Psoas muscle (tissue), 7 donors: ENCODE measurements at regions not wholly inside any gene's neighbourhood (a gene's known extent, or its start where the extent isn't known, plus 50 kb on each side); places are given as distances from the start of the nearest gene placed in this dataset.

ENCODE experiments used
- ATAC-seq, 4 donors: fragments of 200-7000 bp; cut with Tn5 transposase; one replicate each; pipeline ENCODE4 v1.9.1; 2020; ENCODE audit warnings: moderate library complexity in 3 of 4, mild to moderate bottlenecking in 2 of 4
- DNase-seq, 2 donors: peaks; one replicate each; pipeline ENCODE4 v3.0.0-alpha.2; 2020
- H3K27ac ChIP-seq: fragments of 200-600 bp; one replicate; pipeline ENCODE4 v1.8.0; 2022
- H3K27me3 ChIP-seq, 3 donors: fragments of 200-600 bp in 1 of 3; one replicate each; pipeline versions ENCODE4 v1.6.1 to v1.8.0; 2013 to 2022; ENCODE audit warnings: low read length in 2 of 3, mild to moderate bottlenecking in 2 of 3, moderate library complexity in 1 of 3; ENCODE audit not compliant: insufficient read depth in 3 of 3
- H3K36me3 ChIP-seq, 2 donors: fragments of 200-600 bp in 1 of 2; one replicate each; pipeline versions ENCODE4 v1.6.1 to v1.8.0; 2013 to 2022; ENCODE audit warnings: low read depth in 1 of 2, mild to moderate bottlenecking in 1 of 2, moderate library complexity in 1 of 2; ENCODE audit not compliant: insufficient read depth in 1 of 2
- H3K4me1 ChIP-seq: fragments of 200-600 bp; one replicate; pipeline ENCODE4 v1.8.0; 2022
- H3K4me3 ChIP-seq: fragments of 200-600 bp; one replicate; pipeline ENCODE4 v1.8.0; 2022; ENCODE audit warnings: mild to moderate bottlenecking
- H3K9me3 ChIP-seq: fragments of 200-600 bp; one replicate; pipeline ENCODE4 v1.8.0; 2022
- WGBS, 3 donors: extraction: QIAGEN DNeasy Blood & Tissue Kit; methylation state at CpG; one replicate each; pipeline versions ENCODE4 v1.1.6 to v1.1.7; 2013; 5-methylcytosine and 5-hydroxymethylcytosine counted together
- intact Hi-C, 2 donors: fragments of 100-400 bp; cut with DNase I; formaldehyde crosslinking; loops; one replicate each; pipeline versions ENCODE4 v1.11.0 to v1.14.2; 2022
- TF ChIP-seq, protein P1 (sequence below): fragments of 200-600 bp; IDR thresholded peaks from one replicate; pipeline ENCODE4 v1.8.0; 2022; ENCODE audit warnings: antibody characterized with exemption
- donor health status: healthy with polysubstance abuse.
- donor health status: DM: no; HTN: no; CAD: no; lungs with moderate emphysema.
- donor health status: Bipolar disorder and iron deficiency.
- donor health status: healthy.
- donor health status: DM: yes; HTN: yes; CAD: no.
- donor health status: DM: no; HTN: no; CAD: no.
- donor health status: DM: yes; HTN: yes; CAD: no.

DNA sequence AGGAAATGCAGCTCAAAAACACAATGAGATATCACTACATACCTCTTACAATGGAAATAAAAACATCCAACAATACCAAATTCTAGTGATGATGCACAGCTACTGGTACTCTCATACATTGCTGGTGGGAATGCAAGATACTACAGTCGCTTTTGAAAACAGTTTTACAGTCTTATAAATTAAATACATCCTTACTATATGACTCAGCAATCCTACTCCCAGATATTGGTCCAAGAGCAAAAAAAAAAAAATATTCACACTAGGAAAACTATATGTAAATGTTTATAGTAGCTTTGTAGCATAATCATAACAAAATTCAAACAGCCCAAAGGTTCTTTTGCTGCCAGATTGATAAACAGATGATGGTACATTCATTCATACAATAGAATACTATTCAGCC lies 217.4 kb upstream of the FAM83B start:
- ATAC-seq (no peak), DNase-seq (no peak)
- no peak overlapping the region for H3K27ac ChIP-seq
- intact Hi-C loops, result no loop called here
- no peaks in the 10 kb centered on the region for H3K36me3 ChIP-seq
- 81 to 91% (median 87%) methylated on average over 1 of the region's 1 CpG for WGBS, 3 donors
- H3K9me3 ChIP-seq, result no peaks in the 10 kb centered on the region
- TF ChIP-seq, protein P1, sequence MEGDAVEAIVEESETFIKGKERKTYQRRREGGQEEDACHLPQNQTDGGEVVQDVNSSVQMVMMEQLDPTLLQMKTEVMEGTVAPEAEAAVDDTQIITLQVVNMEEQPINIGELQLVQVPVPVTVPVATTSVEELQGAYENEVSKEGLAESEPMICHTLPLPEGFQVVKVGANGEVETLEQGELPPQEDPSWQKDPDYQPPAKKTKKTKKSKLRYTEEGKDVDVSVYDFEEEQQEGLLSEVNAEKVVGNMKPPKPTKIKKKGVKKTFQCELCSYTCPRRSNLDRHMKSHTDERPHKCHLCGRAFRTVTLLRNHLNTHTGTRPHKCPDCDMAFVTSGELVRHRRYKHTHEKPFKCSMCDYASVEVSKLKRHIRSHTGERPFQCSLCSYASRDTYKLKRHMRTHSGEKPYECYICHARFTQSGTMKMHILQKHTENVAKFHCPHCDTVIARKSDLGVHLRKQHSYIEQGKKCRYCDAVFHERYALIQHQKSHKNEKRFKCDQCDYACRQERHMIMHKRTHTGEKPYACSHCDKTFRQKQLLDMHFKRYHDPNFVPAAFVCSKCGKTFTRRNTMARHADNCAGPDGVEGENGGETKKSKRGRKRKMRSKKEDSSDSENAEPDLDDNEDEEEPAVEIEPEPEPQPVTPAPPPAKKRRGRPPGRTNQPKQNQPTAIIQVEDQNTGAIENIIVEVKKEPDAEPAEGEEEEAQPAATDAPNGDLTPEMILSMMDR, result no peak
- H3K27me3 ChIP-seq, result no peaks in the 10 kb centered on the region
- no peaks in the 10 kb centered on the region for H3K4me1 ChIP-seq
- no peak overlapping the region for H3K4me3 ChIP-seq

DNA sequence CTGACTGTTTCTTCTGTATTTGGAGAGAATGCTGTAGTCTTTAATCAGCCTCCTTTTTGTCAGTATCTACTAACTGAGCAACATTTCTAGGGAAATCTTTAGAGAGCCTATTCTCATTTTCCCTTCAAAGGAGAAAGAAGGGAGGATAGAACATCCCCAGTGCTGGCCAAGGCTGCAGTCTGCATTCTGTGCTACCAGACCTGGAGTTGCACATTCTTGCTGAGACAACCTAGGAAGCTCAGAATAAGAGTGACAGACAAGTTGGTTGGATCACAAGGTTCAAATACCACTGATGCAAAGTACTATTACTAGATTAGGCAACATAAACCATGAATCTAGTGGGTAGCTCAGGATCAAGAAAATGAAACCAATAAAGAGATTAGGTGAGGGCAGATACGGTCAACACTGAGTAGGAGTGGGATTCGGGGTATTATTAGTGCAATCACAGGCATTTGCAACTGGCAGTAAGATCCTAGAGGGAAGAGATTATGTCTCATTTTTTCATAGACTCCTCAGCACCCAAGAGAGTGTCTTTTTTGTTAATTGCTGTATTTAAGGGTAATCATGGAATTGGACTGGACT lies 213.5 kb upstream of the FAM83B start:
- no peak for ATAC-seq
- 73 to 80% (median 74%) methylated on average over 2 of the region's 2 CpGs for WGBS, 3 donors

DNA sequence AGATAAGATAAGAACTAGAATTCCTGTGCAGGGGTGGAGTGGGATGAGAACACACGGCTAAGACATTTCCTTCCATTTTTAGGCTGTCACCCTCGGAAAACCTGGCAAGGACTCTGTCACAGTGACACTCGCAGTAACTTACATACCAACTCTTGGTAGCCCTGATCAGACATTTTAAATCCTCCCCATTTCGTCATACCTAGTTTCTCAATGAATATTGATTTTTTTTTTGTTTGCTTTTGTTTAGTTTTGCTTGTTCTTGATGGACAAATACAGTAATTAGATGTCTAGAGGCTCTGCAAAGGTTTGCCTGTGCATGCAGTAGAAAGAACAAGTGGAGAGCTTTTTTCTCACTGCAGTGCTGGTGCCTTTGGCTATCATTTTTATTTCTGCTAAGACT lies 213.0 kb upstream of the FAM83B start:
- TF ChIP-seq, protein P1, result no peak
- DNase-seq (no peak), ATAC-seq (no peak)
- 46 to 54% (median 49%) methylated on average over 4 of the region's 4 CpGs for WGBS, 3 donors
- no peak overlapping the region for H3K4me3 ChIP-seq
- no peaks in the 10 kb centered on the region for H3K36me3 ChIP-seq
- H3K9me3 ChIP-seq, result no peaks in the 10 kb centered on the region
- no peaks in the 10 kb centered on the region for H3K27me3 ChIP-seq
- H3K4me1 ChIP-seq, result no peaks in the 10 kb centered on the region
- H3K27ac ChIP-seq, result no peak overlapping the region
- intact Hi-C loops, result no loop called here

More for the DNA sequence above, 213.5 kb upstream of the FAM83B start:
- no peaks in the 10 kb centered on the region for H3K4me1 ChIP-seq
- no peak for DNase-seq
- TF ChIP-seq, protein P1, result no peak
- H3K27me3 ChIP-seq, result no peaks in the 10 kb centered on the region
- H3K9me3 ChIP-seq, result no peaks in the 10 kb centered on the region
- no peaks in the 10 kb centered on the region for H3K36me3 ChIP-seq
- intact Hi-C loops, result no loop called here
- no peak overlapping the region for H3K4me3 ChIP-seq
- H3K27ac ChIP-seq, result no peak overlapping the region

DNA sequence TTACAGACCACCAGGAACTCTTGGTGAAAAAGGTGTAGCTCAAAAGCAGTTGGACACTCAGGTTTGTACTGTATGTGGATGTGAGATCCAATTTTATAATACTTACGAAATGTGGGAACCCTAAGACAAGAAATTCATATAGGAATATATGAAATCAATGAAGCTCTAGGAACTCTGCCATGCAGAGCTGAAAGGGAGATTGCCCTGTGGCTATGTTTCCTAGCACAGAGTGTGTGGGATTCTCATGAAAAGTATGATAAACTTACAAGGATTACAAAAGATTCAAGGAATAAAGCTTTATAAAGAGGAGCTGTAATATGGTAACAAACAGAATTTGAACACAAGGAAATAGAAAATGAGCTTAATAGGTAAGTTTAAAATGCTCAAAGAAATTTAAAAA lies 205.7 kb upstream of the FAM83B start:
- TF ChIP-seq, protein P1, result no peak
- WGBS, 3 donors, result 68 to 88% (median 80%) methylated on average over 1 of the region's 1 CpG

More for the DNA sequence above, 205.7 kb upstream of the FAM83B start:
- no peaks in the 10 kb centered on the region for H3K36me3 ChIP-seq
- ATAC-seq (no peak), DNase-seq (no peak)
- H3K4me3 ChIP-seq, result no peak overlapping the region
- no peak overlapping the region for H3K27ac ChIP-seq
- intact Hi-C loops, result no loop called here
- H3K9me3 ChIP-seq, result no peaks in the 10 kb centered on the region
- no peaks in the 10 kb centered on the region for H3K4me1 ChIP-seq
- no peaks in the 10 kb centered on the region for H3K27me3 ChIP-seq
